AG10803 (cell line): ENCODE measurements at regions not wholly inside any gene's neighbourhood (a gene's known extent, or its start where the extent isn't known, plus 50 kb on each side); places are given as distances from the start of the nearest gene placed in this dataset.
"Not testable (repeated sequence)": the region's sequence is repeated elsewhere in the genome, so short reads cannot be mapped to it uniquely, and the experiment has no call there.

Source experiments
- DNase-seq: peaks from one replicate; pipeline ENCODE4 v3.0.0; 2010; ENCODE audit warnings: low read depth
- H3K4me3 ChIP-seq: 2 replicates; pipeline ENCODE4 v1.5.1; 2011; ENCODE audit warnings: mild to moderate bottlenecking, low read length, control low read depth
- CTCF ChIP-seq: conservative IDR thresholded peaks from 2 replicates; pipeline ENCODE4 v1.5.1; 2011; ENCODE audit warnings: mild to moderate bottlenecking, low read length, control low read depth, inconsistent platforms

- no peak for TF ChIP-seq CTCF
- DNase-seq = peak; percentile 48
- no peak overlapping the region for H3K4me3 ChIP-seq
Observed at GRCh38 chr10:4279655-4280054, 494.6 kb upstream of the KLF6 start.

GRCh38 chr10:4278186-4278585, 493.2 kb upstream of the KLF6 start:
- no peak for TF ChIP-seq CTCF
- DNase-seq = no peak
- H3K4me3 ChIP-seq = no peak overlapping the region

- H3K4me3 ChIP-seq = no peak overlapping the region
- TF ChIP-seq CTCF = no peak
- no peak for DNase-seq
Observed at GRCh38 chr10:4276151-4276550, 491.1 kb upstream of the KLF6 start.

GRCh38 chr10:4274671-4275070, 489.7 kb upstream of the KLF6 start:
- H3K4me3 ChIP-seq, DNase-seq: not testable (repeated sequence)

GRCh38 chr10:4271193-4271592, 486.2 kb upstream of the KLF6 start:
- no peak overlapping the region for H3K4me3 ChIP-seq
- TF ChIP-seq CTCF = no peak
- no peak for DNase-seq

- no peak for TF ChIP-seq CTCF
- peak; percentile 89 for DNase-seq
- H3K4me3 ChIP-seq = no peak overlapping the region
Observed at GRCh38 chr10:4270116-4270515, 485.1 kb upstream of the KLF6 start.

- DNase-seq, H3K4me3 ChIP-seq: not testable (repeated sequence)
Observed at GRCh38 chr10:4268490-4268889, 483.5 kb upstream of the KLF6 start.

GRCh38 chr10:4267086-4267773, 482.2 kb upstream of the KLF6 start:
- H3K4me3 ChIP-seq = no peak overlapping the region
- no peak for DNase-seq
- 0 out of 2 replicates have a peak, but pooled peaks have one; percentile 19 for TF ChIP-seq CTCF
